ENCODE measurements at regions not wholly inside any gene's neighbourhood (a gene's known extent, or its start where the extent isn't known, plus 50 kb on each side); places are given as distances from the start of the nearest gene placed in this dataset.

- intact Hi-C loops (cut with DNase I), result no loop called here
- 54 to 65% methylated on average over 7 of the region's 7 CpGs for WGBS, 2 donors
- Histone ChIP-seq H3K4me3 (no peak overlapping the region), H3K27ac (no peak overlapping the region), H3K27me3 (no peaks in the 10 kb centered on the region), H3K36me3 (no peaks in the 10 kb centered on the region), H3K9me3 (peaks cover 0 to 17% (median 0%) of the 10 kb centered on the region in 11 donors), H3K4me1 (peaks cover 0 to 3% (median 0%) of the 10 kb centered on the region in 9 donors)
- peak in 2 of 9 donors; percentile 11 to 14 for TF ChIP-seq CTCF (IDR thresholded peaks at IDR 0.05)
- no peak for DNase-seq
- ATAC-seq, result peak in 5 of 8 donors; percentile 21 to 69 (median 58)
Measured at GRCh38 chr3:34387826-34388564, 589.6 kb downstream of the PDCD6IP start.

- no peak overlapping the region for H3K4me3 ChIP-seq
- intact Hi-C loops (cut with DNase I), result no loop called here
- H3K9me3 ChIP-seq, result peaks cover 0 to 24% (median 0%) of the 10 kb centered on the region in 11 donors
- H3K27ac ChIP-seq, result no peak overlapping the region
- ATAC-seq (peak in 1 of 8 donors; percentile 26), DNase-seq (no peak)
- WGBS, 2 donors, result 63 to 73% methylated on average over 2 of the region's 2 CpGs
- no peak for TF ChIP-seq CTCF (IDR thresholded peaks at IDR 0.05)
- H3K4me1 ChIP-seq, result peaks cover 0 to 3% (median 0%) of the 10 kb centered on the region in 9 donors
- no peaks in the 10 kb centered on the region for H3K36me3 ChIP-seq
- H3K27me3 ChIP-seq, result no peaks in the 10 kb centered on the region
Measured at GRCh38 chr3:34388830-34389229, 590.4 kb downstream of the PDCD6IP start.

GRCh38 chr3:34394978-34395748, 596.7 kb downstream of the PDCD6IP start:
- Histone ChIP-seq H3K27me3 (no peaks in the 10 kb centered on the region), H3K4me1 (no peaks in the 10 kb centered on the region), H3K4me3 (no peak overlapping the region), H3K36me3 (no peaks in the 10 kb centered on the region), H3K27ac (no peak overlapping the region), H3K9me3 (peaks cover 0 to 37% (median 3%) of the 10 kb centered on the region in 11 donors)
- ATAC-seq (no peak), DNase-seq (no peak)
- intact Hi-C loops (cut with DNase I), result no loop called here
- WGBS, 2 donors, result 88 to 97% methylated on average over 2 of the region's 2 CpGs
- TF ChIP-seq CTCF (IDR thresholded peaks at IDR 0.05), result no peak

GRCh38 chr3:34396288-34396687, 597.9 kb downstream of the PDCD6IP start:
- no peaks in the 10 kb centered on the region for H3K4me1 ChIP-seq
- peaks cover 0 to 37% (median 3%) of the 10 kb centered on the region in 11 donors for H3K9me3 ChIP-seq
- no peak overlapping the region for H3K27ac ChIP-seq
- no peak for TF ChIP-seq CTCF (IDR thresholded peaks at IDR 0.05)
- 50 to 56% methylated on average over 1 of the region's 1 CpG for WGBS, 2 donors
- H3K4me3 ChIP-seq, result no peak overlapping the region
- no peak for DNase-seq
- no peaks in the 10 kb centered on the region for H3K27me3 ChIP-seq
- ATAC-seq, result no peak
- intact Hi-C loops (cut with DNase I), result no loop called here
- no peaks in the 10 kb centered on the region for H3K36me3 ChIP-seq

Measured in heart right ventricle (tissue), 16 donors.